ENCODE measurements at regions not wholly inside any gene's neighbourhood (a gene's known extent, or its start where the extent isn't known, plus 50 kb on each side); places are given as distances from the start of the nearest gene placed in this dataset.

DNA sequence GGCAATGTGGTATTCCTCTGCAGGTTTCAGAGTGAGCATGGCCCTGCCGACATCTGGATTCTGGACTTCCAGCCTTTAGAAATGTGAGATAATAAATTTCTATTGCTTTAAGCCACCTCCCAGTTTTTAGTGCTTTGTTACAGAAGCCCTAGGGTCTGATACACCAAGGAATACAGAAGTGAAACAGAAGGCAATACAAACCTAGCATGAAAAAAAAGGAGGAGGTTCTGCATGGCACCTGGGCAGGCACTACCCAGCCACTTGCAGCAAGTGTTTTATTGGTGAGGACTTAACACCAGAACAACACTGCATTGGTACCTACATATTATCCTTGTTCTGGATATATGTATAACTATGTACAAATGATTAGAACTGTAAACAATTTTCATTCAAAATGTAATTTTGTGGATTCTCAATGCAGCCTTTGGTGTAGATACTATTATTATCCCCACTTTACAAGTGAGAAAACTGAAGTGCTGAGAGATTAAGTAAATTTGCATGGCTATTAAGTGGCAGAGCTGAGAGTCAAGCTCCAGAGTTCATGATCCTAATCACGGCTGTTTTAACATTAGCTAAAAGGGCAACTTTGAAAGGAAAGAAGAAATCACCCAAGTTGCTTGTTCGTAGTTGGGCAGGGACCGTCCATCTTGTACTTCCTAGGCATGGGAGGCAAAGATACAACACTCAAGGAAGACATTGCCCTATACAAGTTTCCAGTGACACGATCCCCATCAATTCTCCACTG, 71.8 kb downstream of the IL21 start:
- H3F3A ChIP-seq (ENCODE audit: low read depth), result no peaks in the 10 kb centered on the region
- no peaks in the 10 kb centered on the region for H3K9me2 ChIP-seq (replicated peaks; ENCODE audit: low read depth, low read length)
- TF ChIP-seq, protein P1, sequence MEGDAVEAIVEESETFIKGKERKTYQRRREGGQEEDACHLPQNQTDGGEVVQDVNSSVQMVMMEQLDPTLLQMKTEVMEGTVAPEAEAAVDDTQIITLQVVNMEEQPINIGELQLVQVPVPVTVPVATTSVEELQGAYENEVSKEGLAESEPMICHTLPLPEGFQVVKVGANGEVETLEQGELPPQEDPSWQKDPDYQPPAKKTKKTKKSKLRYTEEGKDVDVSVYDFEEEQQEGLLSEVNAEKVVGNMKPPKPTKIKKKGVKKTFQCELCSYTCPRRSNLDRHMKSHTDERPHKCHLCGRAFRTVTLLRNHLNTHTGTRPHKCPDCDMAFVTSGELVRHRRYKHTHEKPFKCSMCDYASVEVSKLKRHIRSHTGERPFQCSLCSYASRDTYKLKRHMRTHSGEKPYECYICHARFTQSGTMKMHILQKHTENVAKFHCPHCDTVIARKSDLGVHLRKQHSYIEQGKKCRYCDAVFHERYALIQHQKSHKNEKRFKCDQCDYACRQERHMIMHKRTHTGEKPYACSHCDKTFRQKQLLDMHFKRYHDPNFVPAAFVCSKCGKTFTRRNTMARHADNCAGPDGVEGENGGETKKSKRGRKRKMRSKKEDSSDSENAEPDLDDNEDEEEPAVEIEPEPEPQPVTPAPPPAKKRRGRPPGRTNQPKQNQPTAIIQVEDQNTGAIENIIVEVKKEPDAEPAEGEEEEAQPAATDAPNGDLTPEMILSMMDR (conservative IDR thresholded peaks at IDR 0.05; ENCODE audit: low read length), result no peak
- TF ChIP-seq EZH2phosphoT487 (IDR thresholded peaks at IDR 0.05; ENCODE audit: borderline replicate concordance), result no peak
- no peak overlapping the region for H3K4me2 ChIP-seq (ENCODE audit: low read depth, low read length, poor library complexity, severe bottlenecking)
- peaks cover 13% of the 10 kb centered on the region for H3K27me3 ChIP-seq (ENCODE audit: insufficient read depth, low read length, poor library complexity, severe bottlenecking)
- no peaks in the 10 kb centered on the region for H3K4me1 ChIP-seq (ENCODE audit: insufficient read depth, low read length, poor library complexity, severe bottlenecking)
- no peaks in the 10 kb centered on the region for H3K36me3 ChIP-seq (ENCODE audit: insufficient read depth, low read length)
- H3K4me3 ChIP-seq (ENCODE audit: low read length, poor library complexity, severe bottlenecking), result no peak overlapping the region
- no peaks in the 10 kb centered on the region for H4K20me1 ChIP-seq (ENCODE audit: insufficient read depth, low read length, poor library complexity, severe bottlenecking)
- H3K79me2 ChIP-seq (ENCODE audit: insufficient read depth, low read length), result no peaks in the 10 kb centered on the region
- H3K9ac ChIP-seq (ENCODE audit: low read depth, low read length, poor library complexity, severe bottlenecking), result no peak overlapping the region
- no peak overlapping the region for H2AFZ ChIP-seq (ENCODE audit: low read length)
- H3K9me3 ChIP-seq (ENCODE audit: insufficient read depth, low read depth, low read length), result no peaks in the 10 kb centered on the region

DNA sequence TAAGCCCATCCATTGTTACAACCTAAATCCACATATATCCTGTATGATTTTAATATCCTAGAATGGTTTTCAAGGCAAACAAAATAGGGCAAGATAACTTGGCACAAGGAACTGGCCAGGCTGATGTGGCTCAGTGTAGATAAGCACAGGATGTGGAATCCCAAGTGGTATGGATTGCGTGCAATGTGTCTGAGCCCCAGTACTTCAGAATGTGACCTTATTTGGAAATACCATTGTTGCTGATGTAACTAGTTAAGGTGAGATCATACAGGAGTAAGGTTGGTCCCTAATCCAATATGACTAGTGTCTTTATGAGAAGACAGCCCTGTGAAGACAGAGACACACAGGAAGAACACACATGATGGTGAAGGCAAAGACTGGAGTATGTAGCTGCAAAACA, 72.4 kb downstream of the IL21 start:
- no peaks in the 10 kb centered on the region for H3K9me2 ChIP-seq (replicated peaks; ENCODE audit: low read depth, low read length)
- H4K20me1 ChIP-seq (ENCODE audit: insufficient read depth, low read length, poor library complexity, severe bottlenecking), result no peaks in the 10 kb centered on the region
- H3K4me2 ChIP-seq (ENCODE audit: low read depth, low read length, poor library complexity, severe bottlenecking), result no peak overlapping the region
- H3K4me3 ChIP-seq (ENCODE audit: low read length, poor library complexity, severe bottlenecking), result no peak overlapping the region
- H3K27me3 ChIP-seq (ENCODE audit: insufficient read depth, low read length, poor library complexity, severe bottlenecking), result peaks cover 9% of the 10 kb centered on the region
- H3K4me1 ChIP-seq (ENCODE audit: insufficient read depth, low read length, poor library complexity, severe bottlenecking), result no peaks in the 10 kb centered on the region
- no peaks in the 10 kb centered on the region for H3F3A ChIP-seq (ENCODE audit: low read depth)
- no peaks in the 10 kb centered on the region for H3K36me3 ChIP-seq (ENCODE audit: insufficient read depth, low read length)
- H3K9me3 ChIP-seq (ENCODE audit: insufficient read depth, low read depth, low read length), result no peaks in the 10 kb centered on the region
- no peaks in the 10 kb centered on the region for H3K79me2 ChIP-seq (ENCODE audit: insufficient read depth, low read length)
- no peak overlapping the region for H3K9ac ChIP-seq (ENCODE audit: low read depth, low read length, poor library complexity, severe bottlenecking)
- TF ChIP-seq, protein P1 (conservative IDR thresholded peaks at IDR 0.05; ENCODE audit: low read length), result no peak
- TF ChIP-seq EZH2phosphoT487 (IDR thresholded peaks at IDR 0.05; ENCODE audit: borderline replicate concordance), result no peak
- no peak overlapping the region for H2AFZ ChIP-seq (ENCODE audit: low read length)

DNA sequence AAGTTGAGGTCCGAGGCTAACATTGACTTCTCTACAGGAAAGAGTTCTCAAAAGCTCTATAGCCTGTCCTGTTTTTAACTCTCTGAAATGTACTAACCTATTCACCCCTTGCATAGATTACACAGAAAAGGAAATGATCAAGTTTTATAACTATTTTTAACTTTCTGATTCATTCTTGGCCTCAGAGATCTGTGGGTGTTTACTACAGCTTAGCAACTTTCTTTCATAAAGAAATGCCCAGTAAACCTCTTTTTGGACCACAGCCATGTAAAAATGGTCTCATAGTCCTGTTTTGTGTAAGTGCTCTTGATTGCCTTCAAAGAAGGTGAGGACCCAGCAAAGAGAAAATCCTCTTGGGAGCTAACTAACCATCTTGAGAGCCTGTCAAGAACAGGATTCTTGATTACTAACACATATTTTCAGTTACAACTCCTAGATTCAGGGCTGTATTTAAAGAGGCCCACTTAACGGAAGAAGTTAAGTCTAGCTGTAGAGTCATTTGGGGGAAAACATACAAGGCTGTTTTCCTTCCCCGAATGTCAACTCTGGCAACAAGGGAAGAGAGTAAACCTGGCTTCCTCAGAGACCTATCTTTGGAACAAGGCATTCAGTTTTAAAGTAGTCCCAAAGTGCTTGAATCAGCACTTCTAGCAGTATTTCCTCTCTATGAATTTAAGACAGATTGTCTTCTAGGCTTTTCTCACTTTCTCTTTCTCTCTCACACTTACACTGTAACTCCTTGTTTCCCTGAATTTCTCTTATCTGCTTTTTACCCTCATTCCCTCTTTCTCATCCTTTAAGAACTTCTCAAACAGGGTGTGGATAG, 78.2 kb downstream of the IL21 start:
- Histone ChIP-seq H3F3A (ENCODE audit: low read depth) (no peaks in the 10 kb centered on the region), H3K27me3 (ENCODE audit: insufficient read depth, low read length, poor library complexity, severe bottlenecking) (peaks cover 35% of the 10 kb centered on the region), H3K79me2 (ENCODE audit: insufficient read depth, low read length) (no peaks in the 10 kb centered on the region), H3K9me2 (replicated peaks; ENCODE audit: low read depth, low read length) (no peaks in the 10 kb centered on the region), H4K20me1 (ENCODE audit: insufficient read depth, low read length, poor library complexity, severe bottlenecking) (no peaks in the 10 kb centered on the region), H3K4me3 (ENCODE audit: low read length, poor library complexity, severe bottlenecking) (no peak overlapping the region), H3K4me1 (ENCODE audit: insufficient read depth, low read length, poor library complexity, severe bottlenecking) (no peaks in the 10 kb centered on the region), H3K36me3 (ENCODE audit: insufficient read depth, low read length) (no peaks in the 10 kb centered on the region), H3K9ac (ENCODE audit: low read depth, low read length, poor library complexity, severe bottlenecking) (no peak overlapping the region), H3K4me2 (ENCODE audit: low read depth, low read length, poor library complexity, severe bottlenecking) (no peak overlapping the region), H2AFZ (ENCODE audit: low read length) (no peak overlapping the region), H3K9me3 (ENCODE audit: insufficient read depth, low read depth, low read length) (no peaks in the 10 kb centered on the region; the same call in 1 of the 2 replicates)
- TF ChIP-seq, protein P1 (conservative IDR thresholded peaks at IDR 0.05; ENCODE audit: low read length), result no peak
- no peak for TF ChIP-seq EZH2phosphoT487 (IDR thresholded peaks at IDR 0.05; ENCODE audit: borderline replicate concordance)

Data from Loucy (cell line).